ENCODE measurements at regions not wholly inside any gene's neighbourhood (a gene's known extent, or its start where the extent isn't known, plus 50 kb on each side); places are given as distances from the start of the nearest gene placed in this dataset.

- TF ChIP-seq, protein P1, sequence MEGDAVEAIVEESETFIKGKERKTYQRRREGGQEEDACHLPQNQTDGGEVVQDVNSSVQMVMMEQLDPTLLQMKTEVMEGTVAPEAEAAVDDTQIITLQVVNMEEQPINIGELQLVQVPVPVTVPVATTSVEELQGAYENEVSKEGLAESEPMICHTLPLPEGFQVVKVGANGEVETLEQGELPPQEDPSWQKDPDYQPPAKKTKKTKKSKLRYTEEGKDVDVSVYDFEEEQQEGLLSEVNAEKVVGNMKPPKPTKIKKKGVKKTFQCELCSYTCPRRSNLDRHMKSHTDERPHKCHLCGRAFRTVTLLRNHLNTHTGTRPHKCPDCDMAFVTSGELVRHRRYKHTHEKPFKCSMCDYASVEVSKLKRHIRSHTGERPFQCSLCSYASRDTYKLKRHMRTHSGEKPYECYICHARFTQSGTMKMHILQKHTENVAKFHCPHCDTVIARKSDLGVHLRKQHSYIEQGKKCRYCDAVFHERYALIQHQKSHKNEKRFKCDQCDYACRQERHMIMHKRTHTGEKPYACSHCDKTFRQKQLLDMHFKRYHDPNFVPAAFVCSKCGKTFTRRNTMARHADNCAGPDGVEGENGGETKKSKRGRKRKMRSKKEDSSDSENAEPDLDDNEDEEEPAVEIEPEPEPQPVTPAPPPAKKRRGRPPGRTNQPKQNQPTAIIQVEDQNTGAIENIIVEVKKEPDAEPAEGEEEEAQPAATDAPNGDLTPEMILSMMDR (IDR thresholded peaks at IDR 0.05), result no peak
- no peak for TF ChIP-seq ZFX (IDR thresholded peaks at IDR 0.05; ENCODE audit: borderline replicate concordance)
These were observed 216.1 kb downstream of the ACTL7B start for GRCh38 chr9:108639696-108640095.

Data from 22Rv1 (cell line).